HUDEP-2 (cell line): ENCODE measurements at regions not wholly inside any gene's neighbourhood (a gene's known extent, or its start where the extent isn't known, plus 50 kb on each side); places are given as distances from the start of the nearest gene placed in this dataset.

Experiments
- DNase-seq, 76 experiments: peaks; one replicate each; lab custom pipeline; 2025; ENCODE audit not compliant: unreplicated experiment in 76 of 76; lab: John Stamatoyannopoulos, UW

DNA sequence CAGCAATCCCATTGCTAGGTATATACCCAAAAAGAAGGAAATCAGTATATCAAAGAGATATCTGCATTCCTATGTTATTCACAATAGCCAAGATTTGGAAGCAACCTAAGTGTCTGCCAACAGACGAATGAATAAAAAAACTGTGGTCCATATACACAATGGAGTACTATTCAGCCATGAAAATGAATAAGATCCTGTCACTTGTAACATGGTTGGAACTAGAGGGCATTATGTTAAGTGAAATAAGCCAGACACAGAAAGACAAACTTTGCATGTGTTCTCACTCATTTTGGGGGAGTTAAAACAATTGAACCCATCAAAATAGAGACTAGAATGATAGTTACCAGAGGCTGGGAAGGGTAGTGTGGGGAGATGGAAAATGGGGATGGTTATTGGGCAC is 323.5 kb upstream of the NFE2L3 start:
- no peak for DNase-seq

DNA sequence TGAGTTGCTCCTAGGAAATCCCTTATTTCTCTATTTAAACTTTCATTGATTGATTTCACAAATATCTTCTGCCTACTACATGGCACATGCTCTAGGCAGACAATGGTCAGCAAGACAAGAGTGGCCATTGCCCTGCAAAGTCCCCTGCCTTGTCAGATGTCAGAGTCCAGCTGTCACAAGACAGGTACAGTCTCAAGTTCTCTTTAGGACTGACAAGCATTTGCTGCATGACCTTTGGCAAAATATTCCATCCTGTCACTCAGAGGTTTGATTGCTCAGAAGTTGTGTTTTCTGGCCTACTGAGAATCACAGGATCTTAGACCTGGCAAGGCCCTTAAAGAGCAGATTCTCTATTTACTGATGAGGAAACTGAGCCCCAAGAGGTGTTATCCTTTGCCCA is 322.3 kb upstream of the NFE2L3 start:
- no peak for DNase-seq

DNA sequence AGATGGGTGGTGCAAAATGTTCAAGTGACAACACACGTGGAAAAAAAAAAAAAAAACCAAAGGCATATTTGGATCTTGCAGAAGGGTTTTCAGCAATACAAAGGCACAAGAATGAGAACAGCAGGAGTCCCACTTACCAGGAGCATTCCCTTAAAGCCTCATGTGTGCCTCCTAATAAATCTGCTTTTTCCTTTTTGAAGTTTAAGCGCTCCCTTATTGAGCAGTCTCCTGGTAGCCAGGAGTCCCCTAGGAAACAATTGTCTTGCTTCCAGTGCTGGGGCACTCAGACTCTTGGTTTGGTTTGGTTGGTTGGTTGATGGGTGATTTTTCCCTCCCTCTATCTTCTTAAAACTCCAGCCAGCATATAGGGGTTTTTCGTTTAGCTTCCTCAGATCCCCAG is 321.8 kb upstream of the NFE2L3 start:
- DNase-seq = no peak

DNA sequence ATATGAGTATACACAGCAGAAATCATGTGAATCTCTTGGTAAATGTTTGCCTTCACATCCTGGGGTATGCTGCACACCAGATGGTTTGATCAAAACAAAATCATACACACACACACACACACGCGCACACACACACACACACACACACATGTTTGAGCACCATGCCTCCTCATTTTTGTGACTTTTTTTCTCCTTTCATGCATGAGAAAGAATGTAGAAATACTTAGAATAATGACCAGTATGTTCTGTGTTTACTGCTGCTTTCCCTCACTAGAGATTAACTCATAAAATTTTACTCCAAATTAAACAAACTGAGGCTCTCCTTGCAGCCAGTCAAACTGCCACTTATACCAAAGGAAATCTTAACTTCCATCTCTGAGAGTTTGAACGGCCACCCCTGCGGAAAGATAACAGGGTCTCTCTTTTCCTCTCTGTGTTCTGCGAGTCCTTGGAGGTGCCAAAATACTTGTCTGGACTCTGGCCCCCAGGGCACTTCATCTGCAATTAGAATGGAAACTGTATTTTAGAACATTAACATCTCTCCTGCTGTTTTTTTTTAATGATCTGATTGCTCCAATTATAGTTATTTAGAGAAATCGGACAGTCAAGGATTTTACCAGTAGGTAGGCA is 320.8 kb upstream of the NFE2L3 start:
- DNase-seq = no peak

DNA sequence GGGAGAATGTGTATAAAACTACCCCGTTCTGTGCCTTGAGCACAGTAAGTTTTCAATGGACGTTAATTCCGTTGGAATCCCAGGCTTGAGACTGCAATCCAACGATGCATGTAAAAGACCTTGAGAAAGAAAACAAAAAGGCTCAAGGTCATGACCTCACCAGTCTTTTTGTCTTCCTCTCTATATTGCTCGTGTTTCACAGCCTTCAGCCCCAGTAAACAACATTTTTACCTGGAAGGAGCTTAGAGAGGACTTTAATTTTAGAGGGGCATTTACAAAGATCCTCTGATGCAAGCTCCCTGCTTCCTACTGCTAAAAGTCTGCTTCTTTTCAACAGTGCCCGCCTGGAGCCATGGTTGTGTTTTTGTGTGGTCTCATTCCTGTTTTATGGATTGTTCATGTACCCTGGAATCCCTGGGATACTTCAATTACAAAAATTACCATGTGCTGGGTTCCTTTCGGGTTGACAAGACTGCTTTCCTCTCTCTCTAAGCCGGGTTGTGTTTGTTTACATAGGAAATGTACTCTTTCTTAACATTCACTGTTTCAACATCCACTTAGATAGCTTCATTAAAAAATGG is 320.1 kb upstream of the NFE2L3 start:
- no peak for DNase-seq

DNA sequence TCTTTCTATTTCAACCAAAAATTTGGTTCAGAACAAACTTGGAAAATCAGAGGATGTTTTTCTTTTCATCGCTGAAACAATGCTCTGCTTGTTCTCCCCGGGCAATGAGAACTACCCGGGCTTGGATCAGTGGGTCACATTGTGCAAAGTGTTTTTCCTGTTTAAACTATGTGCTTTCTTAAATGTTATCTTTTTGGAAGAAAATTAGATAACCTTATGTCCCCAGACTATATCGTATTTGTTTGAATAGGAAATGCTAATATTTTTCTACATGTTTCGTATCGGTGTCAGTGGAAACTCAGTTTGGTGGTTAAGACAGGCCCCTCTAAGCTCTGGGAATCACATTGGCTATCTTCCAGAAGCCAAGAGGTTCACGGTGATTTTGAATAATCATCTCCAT is 319.5 kb upstream of the NFE2L3 start:
- DNase-seq = no peak

DNA sequence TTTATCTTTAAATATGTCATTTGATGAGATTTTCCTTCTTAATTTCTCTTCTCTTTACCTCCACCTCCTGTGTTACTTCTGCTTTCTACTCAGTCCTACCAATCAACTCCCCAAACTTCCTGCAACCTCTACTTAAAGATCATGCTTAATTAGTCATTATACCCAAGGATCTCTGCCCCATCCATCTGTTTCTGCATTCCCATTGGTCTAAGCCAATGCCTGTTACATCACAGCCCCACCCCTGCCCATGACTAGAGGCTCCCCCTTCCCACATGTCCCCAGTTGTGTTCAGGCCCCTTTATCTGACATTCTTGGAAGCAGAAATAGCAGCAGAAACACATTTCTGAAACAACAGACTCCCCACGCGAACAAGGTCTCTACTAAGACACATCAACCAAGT is 319.1 kb upstream of the NFE2L3 start:
- no peak for DNase-seq

DNA sequence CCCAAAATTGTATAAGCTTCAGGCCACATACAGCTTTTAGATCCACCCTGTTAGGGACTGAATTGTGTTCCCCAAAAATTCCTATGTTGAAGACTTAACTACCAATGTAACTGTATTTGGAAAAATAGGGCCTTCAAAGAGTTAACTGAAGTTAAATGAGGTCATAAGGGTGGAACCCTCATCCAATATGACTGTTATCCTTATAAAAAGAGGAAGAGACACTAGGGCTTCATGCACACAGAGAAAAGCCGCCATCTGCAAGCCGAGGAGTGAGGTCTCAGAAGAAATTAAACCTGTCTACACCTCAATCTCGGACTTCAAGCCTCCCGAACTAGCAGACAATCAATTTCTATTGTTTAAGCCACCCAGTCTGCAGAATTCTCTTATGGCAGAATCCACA is 317.9 kb upstream of the NFE2L3 start:
- DNase-seq = no peak

DNA sequence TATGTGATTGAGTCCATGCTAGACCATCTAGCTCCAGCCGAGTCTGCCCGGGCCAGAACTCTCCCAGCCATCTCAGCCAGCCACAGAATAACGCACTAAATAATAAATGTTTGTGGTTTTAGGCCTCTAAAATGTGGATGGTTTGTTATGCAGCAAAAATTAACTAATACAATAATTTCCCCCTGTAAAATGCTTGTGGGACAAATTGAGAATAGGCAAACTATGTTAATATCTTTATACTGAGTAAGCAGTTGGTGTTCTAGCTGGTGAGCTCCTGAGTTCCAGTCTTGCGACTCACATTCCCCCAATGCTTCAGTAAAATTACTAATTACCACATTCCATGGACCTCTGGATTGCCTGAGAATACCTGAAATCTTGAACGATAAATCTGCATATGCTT is 316.8 kb upstream of the NFE2L3 start:
- DNase-seq = no peak

DNA sequence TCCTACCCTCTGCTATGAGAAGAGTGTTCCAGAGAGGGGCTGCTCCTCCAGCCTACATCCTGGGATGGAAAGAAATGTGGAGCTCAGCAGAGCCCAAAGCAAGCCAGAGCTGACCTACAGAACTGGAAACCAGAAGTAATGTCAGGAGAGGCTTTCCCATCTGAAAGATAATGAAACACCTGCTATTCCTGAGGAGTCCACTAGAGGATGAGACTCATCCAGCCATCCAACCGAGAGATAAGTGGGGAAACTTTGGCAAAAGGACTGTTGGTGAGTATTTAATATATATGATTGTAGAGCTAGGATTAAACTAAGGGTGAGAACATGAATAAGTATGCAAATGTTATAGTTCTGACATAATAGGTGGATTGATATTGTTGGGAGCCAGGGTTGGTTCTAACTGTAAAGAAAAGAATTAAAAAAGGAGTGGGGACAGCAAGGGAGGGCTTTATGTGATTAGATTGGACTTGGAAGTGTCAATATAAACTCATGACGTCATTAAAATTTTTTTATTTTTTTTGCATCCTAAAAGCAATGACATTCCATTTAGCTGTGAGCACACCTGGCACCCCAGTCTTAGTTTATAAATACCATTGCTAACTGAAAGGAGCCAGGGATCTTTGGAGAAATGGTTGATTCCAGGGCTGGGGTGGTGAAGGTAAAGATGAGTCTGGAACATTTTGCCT is 312.8 kb upstream of the NFE2L3 start:
- DNase-seq = no peak

DNA sequence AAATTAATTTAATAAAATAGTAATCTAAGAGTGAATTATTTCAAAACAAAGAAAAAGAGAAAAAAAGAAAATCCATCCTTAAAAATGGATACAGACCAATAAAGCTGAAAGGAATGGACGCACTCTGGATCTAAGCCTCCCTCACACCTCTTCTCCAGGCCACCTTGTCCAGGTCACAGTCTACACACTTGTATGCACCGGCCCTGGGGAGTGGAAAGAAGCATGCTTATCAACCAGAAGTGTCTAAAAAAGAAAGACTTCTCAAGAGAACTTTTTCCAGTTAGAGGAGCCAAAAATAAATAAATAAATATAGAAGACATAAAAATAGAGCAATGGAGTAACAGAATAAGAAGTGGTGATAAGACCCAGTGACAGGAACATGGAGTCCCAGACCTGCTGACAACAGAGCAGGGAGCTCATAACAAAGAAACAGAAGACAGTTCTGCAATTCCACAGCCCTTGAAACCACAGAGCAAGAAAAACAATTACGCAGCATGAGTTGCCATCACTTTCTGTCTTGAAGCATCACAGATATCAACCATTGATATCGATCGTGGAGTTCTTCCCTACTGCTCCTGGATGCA is 311.7 kb upstream of the NFE2L3 start:
- DNase-seq = no peak

DNA sequence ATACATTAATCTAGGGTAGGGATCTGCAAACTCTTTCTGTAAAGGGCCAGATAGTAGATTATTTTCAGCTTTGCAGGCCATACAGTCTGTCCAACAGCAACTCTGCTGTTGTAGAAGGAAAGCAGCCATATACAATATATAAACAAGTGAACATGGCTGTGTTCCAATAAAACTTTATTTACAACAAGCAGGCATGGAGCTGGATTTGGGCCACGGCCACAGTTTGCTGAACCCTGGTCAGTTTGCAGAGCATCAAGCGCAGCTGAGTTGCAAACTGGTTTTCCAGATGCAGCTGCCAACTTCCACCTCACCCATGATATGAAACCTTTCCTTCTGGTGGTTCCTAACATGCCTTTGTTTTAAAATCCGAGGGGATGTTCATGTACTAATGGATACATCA is 310.4 kb upstream of the NFE2L3 start:
- no peak for DNase-seq

DNA sequence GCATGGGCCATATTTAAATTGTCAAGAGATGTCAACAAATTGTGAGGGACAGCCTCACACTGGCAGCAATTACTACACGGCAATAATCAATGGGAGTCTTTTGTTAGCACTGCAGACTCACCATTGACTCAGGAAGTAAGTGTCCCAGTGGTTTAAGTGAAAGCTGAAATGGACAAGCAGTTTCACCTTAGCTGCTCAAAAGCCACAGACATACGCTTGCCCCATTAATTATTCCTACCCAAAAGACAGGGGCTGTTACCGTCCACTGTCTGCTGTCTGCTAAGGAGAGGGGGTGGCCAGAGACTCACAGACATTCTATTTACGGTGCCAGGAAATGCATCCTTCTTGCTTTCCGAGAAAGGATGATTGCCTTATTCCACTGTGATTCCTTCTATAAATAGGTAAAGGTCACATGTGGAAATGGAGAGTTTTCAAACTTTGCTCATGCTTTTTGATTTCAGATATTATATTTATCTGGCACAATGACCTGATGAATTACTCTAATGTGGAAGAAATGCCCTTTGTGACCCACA is 309.7 kb upstream of the NFE2L3 start:
- no peak for DNase-seq

DNA sequence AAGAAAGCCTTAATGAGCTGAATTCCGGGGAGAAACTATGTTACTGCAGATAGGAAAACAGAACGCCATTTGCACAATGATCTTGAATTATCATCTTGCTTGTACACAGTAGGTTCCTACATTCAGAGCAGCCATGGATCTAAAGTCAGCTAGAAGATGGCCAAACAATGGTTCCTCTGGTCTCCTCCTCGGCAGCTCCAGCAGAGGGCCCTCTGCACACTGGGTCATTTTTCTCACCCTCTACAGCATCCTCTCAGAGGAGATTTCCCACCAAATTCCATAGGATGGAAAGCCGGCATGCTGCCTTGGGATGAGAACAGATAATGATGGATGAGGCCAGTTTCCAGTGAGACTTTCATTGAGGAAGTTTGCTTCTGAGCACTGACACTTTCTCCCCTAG is 308.5 kb upstream of the NFE2L3 start:
- no peak for DNase-seq

DNA sequence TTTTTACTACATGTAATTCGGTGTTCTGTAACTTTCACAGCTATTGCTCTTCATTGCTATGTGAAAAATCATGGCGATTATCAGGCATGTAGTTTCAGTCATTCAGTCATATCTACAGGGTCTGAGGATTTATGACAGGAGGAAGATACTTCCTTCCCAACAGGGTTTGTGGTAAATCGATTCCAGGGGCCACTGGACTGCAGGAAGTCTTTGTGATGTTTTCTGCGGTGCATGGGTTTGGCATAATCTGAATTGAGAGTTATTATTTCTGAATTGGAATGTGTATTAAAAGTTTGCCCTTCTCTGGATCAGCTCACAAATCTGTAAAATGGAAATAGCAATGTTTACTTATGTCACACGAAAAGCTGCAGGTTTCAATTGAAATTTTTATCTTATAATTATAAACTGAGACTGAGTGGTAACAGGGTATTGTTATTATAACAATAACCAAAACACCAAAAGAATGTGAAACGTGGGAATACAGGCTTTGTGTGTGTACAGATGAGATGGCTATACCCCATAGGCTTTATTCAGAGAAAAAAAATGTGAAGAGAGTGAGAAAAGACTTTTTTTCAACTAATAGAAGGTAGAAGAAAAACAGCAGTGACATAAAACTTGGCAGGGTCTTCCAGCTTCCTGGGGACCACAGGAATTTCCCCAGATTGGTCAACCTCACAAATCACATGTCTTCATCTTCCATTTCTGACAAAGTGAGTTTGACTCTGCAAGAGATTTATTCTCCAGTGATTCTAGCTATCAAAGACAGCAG is 307.7 kb upstream of the NFE2L3 start:
- DNase-seq = no peak

DNA sequence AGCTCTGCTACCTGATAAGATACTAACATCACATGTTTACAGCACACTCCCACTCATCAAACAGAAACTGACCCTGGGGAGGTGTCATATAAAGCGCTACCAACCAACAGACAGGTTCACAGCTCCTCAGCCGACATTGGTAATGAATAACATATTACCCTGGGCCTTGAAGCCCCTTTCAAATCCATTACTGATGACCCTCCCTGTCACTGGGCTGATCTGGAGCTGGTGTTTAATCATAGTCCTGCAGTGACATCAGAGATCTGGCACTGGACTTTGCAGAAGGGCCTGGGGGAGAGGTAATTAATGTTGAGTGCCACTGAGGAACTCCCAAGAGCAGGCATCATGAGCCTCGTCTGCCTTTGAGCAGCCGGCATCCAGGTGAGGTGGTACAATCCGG is 306.5 kb upstream of the NFE2L3 start:
- DNase-seq = no peak

DNA sequence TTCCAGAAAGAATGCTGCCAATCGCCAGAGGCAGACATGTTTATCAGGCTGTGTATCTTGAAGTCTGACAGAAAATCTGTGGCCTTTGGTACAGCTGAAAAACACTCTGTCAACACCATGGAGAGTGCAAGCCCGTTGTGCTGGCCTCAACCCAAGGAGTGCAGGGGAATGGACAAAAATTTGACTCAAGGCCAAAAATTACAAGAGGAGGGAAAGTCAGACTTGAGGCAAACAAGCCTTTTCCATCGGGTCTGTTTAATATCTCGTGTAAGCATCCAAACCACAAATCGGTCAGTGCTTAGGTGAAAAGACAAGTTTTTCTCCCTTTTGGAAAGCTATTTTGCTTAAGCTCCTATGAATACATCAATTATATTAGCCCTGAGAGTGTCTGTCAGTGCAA is 305.3 kb upstream of the NFE2L3 start:
- peak in 5 of 76 experiments; percentile 16 to 42 (median 28) for DNase-seq

DNA sequence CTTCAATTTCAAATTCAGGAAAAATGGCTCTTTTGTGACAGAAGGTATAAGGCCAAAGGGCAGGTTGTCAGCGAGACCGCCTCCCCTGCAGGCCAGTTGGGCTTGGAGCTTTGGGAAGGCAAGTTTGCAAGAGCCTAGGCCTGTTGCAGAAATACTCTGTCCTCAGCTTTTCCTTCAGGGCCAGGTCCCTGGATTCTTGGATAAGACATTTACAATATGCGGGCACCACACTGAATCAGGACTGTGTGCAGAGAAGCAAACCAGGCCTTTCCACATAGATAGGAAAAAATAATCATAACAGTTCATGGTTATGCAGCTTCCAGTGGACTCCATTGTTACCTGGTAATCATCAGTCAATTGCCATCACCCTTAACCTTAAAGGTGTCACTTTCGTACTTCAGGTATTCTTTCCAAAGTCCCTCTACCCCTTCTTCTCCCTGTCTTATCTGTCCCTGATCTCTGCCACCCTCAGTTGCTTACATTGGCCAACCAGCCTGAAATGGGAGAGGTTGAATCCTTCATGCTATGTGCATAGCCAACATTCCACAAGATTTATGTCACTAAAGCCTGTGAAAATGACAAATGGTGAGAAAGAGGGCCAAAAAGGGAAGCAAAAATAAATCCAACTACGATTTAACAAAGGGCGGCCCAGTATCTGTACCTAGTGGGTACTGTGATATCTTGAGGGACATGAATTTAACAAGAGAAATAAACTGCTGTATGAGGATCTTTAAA is 304.5 kb upstream of the NFE2L3 start:
- DNase-seq = no peak

DNA sequence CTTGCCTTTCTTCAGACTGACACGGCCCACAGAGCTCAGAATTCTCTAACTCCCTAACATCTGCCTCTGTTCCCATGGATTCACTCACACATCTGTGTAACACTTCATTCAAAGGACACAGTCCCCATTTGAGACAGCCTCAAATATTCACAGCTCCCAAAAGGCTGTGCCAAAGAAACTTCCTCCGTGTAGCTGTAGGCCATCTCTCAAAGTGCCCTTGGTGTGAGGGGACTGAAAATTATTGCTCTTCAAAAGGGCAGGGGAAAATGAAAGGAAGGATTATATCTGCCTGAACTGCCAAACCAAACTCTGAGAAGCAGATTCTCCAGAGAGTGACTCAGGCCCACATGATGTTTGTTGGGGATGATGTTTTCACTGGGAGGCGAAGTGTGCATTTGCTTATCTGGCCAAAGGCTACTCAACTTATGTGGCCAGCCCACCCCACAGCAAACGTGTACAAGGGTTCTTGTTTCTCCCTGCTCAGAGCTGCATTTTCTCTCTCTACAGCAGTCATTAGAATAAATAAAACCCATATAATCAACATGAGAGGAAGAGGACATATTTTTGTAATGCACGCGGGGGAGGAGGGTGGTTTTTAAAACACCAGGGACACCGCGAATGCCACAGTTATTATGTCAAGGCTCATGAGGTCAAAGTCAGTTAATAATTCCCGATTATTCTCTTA is 302.4 kb upstream of the NFE2L3 start:
- DNase-seq = peak in 8 of 76 experiments; percentile 7 to 40 (median 22)

DNA sequence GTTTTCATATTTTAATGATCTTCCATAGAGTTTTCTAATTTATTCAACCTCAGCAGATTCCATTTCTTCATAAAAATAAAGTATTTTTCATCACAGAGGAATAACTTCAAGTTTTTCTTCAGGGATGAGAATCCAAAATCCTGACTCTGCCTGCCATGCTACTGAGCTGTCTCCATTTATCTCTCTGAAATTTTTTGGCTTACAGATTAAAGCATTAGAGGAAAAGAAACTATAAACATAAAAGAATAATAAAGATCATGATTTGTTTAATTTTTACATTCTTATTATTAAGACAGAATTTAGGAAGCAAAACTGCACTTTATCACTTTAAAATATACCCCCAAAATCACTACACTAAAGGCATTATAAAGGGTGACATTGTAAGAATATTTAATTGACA is 301.8 kb upstream of the NFE2L3 start:
- no peak for DNase-seq
